CD4-positive, alpha-beta T cell treated with Interleukin-4 for 4 hours (primary cell): ENCODE measurements at regions not wholly inside any gene's neighbourhood (a gene's known extent, or its start where the extent isn't known, plus 50 kb on each side); places are given as distances from the start of the nearest gene placed in this dataset.
"Not testable (repeated sequence)": the region's sequence is repeated elsewhere in the genome, so short reads cannot be mapped to it uniquely, and the experiment has no call there.

Experiments used
- DNase-seq: peaks from one replicate; pipeline ENCODE4 v3.0.0-alpha.2; 2020

DNA sequence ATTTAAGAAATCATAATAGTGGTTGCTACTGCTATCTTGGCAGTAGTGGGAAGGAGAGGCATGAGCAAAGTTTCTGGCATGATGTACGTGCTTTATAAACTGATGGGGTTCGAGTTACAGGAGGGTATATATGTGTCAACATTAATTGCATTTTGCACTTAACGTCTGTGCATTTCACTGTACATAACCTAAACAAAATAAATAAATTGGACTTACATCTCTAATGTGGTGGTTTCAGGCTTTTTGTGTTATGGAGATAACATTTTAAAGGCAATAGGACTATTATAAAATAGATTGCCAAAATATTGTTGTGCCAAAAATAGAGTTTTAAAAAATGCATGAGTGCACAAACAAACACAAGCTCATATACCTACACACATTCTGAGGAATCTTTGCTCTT lies 1001.1 kb upstream of the GJE1 start:
- DNase-seq: no peak

DNA sequence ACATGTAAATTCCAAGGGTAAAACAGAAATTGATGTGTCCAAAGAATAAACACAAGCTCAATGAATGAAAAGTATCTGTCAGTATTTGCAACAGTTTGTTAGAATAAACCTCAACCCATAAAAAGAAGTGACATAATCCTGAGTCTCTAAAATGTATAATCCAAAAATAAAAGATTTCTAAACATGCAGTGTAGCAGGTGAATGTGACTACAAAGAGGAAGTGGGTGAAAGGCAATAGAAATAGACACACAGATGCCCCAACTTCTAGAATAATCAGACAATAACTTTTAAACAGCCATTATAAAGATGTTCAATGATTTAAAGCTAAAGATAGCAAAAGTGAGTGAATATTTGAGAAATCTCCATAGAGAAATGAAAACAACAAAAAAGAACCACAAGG lies 1009.2 kb upstream of the GJE1 start:
- no peak for DNase-seq

- DNase-seq: no peak
Measured at GRCh38 chr6:141123049-141123448, 1009.7 kb upstream of the GJE1 start.

GRCh38 chr6:141118991-141119390 lies 1013.7 kb upstream of the GJE1 start:
- no peak for DNase-seq

DNA sequence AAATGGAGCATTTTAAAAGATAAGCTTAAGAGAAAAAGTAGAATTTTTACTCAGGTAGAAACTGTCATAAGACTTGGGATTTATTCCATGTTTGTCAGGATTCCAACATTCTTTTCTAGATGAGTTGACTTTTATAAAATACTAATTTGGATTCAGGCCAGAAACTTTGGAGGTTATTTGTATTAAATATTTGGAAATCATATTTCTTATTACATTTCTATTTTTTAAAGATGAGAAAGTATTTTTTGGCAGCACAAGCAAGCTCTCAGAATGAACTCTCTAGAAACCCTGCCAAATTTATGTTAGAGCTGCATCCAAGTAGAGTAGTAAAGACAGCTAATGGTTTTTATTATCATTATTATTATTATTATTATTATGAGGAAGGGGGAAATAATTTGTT lies 1014.9 kb upstream of the GJE1 start:
- no peak for DNase-seq

- DNase-seq: no peak
Measured at GRCh38 chr6:141110481-141110880, 1022.2 kb upstream of the GJE1 start.

DNA sequence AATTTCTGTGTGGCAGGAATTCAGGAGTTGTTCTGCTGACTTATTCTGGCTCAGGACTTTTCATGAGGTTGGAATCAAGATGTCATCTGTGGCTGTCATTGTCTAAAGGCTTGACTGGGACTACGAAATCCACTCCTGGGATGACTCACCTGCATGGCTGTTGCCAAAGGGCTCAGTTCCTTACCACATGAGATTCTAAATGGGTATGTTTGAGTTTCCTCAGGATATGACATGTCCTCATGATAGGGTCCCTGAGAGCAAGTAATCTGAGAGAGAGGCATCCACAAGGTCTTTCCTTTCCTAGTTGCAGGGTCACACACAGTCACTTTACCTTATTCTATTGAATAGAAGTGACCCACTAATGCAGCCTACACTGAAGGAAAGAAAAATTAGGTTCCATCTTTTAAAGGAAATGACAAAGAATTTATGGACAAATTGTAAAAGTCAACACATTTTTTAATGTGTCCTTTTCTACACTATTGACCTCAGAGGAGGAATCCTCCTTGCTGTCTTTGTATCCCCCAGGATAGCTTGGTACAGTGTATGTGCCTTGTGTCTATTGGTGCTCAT lies 1025.0 kb upstream of the GJE1 start:
- no peak for DNase-seq

- DNase-seq: no peak
Measured at GRCh38 chr6:141105481-141105880, 1027.2 kb upstream of the GJE1 start.

DNA sequence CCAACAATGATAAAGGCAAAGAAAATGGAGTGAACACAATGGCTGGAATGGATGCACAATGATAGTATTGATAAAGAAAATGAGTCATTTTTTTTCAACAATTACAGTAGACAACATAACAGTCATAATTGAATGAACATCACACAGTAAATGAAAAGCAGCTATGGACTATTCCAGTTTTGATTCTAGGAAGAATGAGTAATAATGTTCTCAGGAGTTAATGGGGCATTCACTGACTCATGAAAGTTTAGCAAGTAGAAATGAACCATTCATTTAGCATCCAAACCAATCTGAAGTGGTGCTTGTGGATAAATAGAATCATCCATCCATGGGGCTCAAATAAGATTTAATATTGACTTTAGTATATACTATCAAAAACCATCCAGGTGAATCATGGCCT lies 1029.5 kb upstream of the GJE1 start:
- DNase-seq: no peak

- no peak for DNase-seq
Measured at GRCh38 chr6:141097471-141097870, 1035.3 kb upstream of the GJE1 start.

DNA sequence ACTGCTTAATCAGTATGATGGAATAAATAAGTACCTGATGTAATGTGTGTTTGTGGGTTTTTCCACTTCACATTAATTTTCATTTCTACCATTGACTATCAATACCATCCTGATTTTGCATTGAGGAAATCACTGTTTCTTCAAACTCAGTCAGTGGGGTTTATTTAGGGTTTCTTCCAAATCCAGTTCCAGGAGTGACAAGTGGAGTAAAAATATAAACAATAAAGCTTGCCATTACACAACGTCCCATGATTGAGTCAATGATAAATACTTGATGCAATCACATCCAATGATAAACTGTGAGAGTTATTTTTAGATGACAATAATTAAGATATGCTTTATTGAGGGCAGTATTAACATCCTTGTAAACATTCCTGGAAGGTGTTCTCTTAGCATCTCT lies 1037.4 kb upstream of the GJE1 start:
- DNase-seq: no peak

DNA sequence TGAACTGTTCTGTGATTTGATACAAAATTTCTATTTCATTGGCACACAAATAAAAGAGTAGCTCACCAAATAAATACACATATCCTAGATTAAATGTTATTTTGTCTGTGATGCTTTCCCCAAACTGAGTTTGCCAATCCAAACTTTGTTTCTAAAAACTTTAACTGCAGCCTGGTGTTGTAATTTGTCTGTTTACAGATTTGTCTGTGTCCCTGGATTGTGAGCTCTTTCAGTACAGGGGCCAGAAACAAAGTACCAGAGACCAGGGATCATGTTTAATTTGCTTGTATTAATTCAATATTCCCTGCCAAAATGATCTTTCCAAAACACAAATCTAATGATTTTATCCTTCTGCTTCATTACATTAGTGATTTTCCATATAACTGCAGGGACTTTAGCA lies 1044.6 kb upstream of the GJE1 start:
- DNase-seq: no peak

GRCh38 chr6:141077355-141078333 lies 1055.1 kb upstream of the GJE1 start:
- DNase-seq: no peak

DNA sequence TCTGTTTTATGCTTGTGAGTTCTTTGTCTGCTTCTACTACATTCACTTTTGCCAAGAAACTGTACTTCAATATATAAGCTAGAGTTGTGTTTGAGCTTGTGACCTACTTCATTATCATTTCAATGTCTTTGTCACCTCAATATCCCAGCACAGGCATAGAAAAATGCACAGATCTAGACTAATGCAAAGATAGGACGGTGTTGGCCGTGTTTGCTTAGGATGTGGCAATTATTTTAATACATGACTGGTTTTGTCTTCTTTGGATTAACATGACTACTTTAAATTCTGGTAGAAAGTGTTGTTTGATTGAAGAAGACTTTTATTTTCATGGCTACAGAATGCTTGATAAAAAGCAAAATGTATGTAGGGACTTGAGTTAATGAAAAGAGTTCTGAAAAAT lies 1075.0 kb upstream of the GJE1 start:
- no peak for DNase-seq

- no peak for DNase-seq
Measured at GRCh38 chr6:141056945-141057625, 1075.6 kb upstream of the GJE1 start.

DNA sequence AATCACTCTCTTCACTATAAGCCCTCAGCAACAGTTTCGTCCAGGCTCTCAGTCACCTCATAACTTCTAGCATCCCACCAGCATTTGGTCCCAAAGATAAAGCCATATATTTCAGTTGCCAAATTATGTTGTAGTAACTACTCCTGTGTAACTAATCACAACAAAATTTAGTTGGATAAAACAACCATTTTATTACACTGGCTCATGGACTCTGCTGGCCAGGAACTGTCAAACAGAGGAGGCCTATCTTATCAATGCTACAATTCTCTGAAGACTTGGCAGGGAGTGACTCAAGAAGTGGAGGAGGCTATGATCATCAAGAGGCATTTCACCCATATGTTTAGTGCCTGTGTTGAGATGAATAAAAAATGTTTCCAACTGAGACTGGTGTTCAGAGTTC lies 1082.3 kb upstream of the GJE1 start:
- no peak for DNase-seq

DNA sequence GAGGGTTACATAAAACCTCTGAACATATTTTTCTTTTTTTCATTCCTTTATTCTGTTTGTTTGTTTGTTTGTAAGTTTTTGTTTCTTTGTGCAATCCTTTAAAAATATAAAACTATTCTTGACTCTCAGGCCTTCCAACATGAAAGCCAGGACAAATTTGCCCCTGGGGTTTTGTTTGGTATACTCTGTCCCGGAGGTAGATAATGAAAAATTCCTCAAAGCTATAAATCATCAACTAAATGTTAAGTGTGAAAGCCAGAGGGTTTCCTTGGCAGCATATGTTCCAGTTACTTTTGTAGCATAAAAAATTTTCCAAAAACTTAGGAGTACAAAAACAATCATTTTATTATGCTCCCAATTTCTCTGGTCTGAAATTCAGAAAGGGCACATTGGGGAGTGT lies 1084.3 kb upstream of the GJE1 start:
- no peak for DNase-seq

GRCh38 chr6:141046496-141046895 lies 1086.2 kb upstream of the GJE1 start:
- DNase-seq: not testable (repeated sequence)

- no peak for DNase-seq
Measured at GRCh38 chr6:141041596-141042087, 1091.1 kb upstream of the GJE1 start.

- DNase-seq: no peak
Measured at GRCh38 chr6:141035312-141036200, 1097.2 kb upstream of the GJE1 start.

- DNase-seq: no peak
Measured at GRCh38 chr6:141033101-141033500, 1099.6 kb upstream of the GJE1 start.

DNA sequence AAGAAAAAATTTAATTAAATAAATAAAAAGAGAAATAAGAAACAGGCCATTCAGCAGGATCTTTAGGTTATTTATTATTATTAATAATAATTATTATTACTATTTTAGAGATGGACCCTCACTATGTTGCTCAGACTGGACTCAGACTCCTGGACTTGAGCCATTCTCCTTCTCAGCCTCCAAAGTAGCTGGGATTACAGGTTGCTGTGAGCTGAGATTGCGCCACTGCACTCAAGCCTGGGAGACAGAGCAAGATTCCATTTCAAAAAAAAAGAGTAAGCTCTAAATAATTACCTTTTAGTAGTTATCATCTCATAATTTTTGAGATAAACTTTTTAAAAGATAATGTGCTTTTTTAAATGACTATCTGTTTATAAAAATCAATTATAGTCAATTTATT lies 1102.8 kb upstream of the GJE1 start:
- no peak for DNase-seq

GRCh38 chr6:141028791-141029280 lies 1103.9 kb upstream of the GJE1 start:
- no peak for DNase-seq
